Tibial nerve (tissue), 4 donors: ENCODE measurements at regions not wholly inside any gene's neighbourhood (a gene's known extent, or its start where the extent isn't known, plus 50 kb on each side); places are given as distances from the start of the nearest gene placed in this dataset.

Source experiments
- DNase-seq, 2 donors: peaks; one replicate each; pipeline ENCODE4 v3.0.0-alpha.2; 2019; ENCODE audit warnings: low spot score in 2 of 2
- H3K27ac ChIP-seq, 4 donors: fragments of 200-600 bp; sonication (generic) in 3 of 4; one replicate each; pipeline ENCODE4 v1.5.1; 2017 to 2019; ENCODE audit warnings: mild to moderate bottlenecking in 1 of 4
- H3K27me3 ChIP-seq, 2 donors: fragments of 200-600 bp; sonication (generic) in 1 of 2; one replicate each; pipeline versions ENCODE4 v1.5.1 to v1.6.0; 2017 to 2019
- H3K36me3 ChIP-seq, 3 donors: fragments of 200-600 bp; sonication (generic); one replicate each; pipeline ENCODE4 v1.5.1; 2018 to 2019
- H3K4me1 ChIP-seq, 4 donors: fragments of 200-600 bp; sonication (generic) in 3 of 4; one replicate each; pipeline ENCODE4 v1.5.1; 2017 to 2019
- H3K4me3 ChIP-seq, 4 donors: fragments of 200-600 bp; sonication (generic) in 3 of 4; one replicate each; pipeline ENCODE4 v1.5.1; 2017 to 2019; ENCODE audit warnings: mild to moderate bottlenecking in 1 of 4, moderate library complexity in 1 of 4
- H3K9me3 ChIP-seq, 4 donors: fragments of 200-600 bp; sonication (generic) in 3 of 4; one replicate each; pipeline ENCODE4 v1.5.1; 2017 to 2019
- EP300 ChIP-seq, 2 donors: sonication (generic); formaldehyde crosslinking; IDR thresholded peaks; one replicate each; pipeline ENCODE4 v1.6.1; 2017; ENCODE audit warnings: antibody characterized with exemption in 2 of 2, mild to moderate bottlenecking in 1 of 2
- POLR2A ChIP-seq, 2 donors: fragments of 450-650 bp; IDR thresholded peaks; one replicate each; pipeline ENCODE4 v1.6.1; 2017; ENCODE audit warnings: antibody characterized with exemption in 2 of 2, mild to moderate bottlenecking in 2 of 2, moderate library complexity in 2 of 2
- WGBS, 2 donors: methylation state at CpG; one replicate each; pipeline ENCODE4 v1.1.5; 2018; 5-methylcytosine and 5-hydroxymethylcytosine counted together
- TF ChIP-seq, protein P1 (sequence below), 5 experiments: fragments of 200-600 bp in 3 of 5; fragments of 450-650 bp in 2 of 5; sonication (generic) in 3 of 5; IDR thresholded peaks; one replicate each; pipeline ENCODE4 v1.5.1; 2016 to 2019; ENCODE audit warnings: antibody characterized with exemption in 5 of 5, mild to moderate bottlenecking in 3 of 5, moderate library complexity in 2 of 5

GRCh38 chr5:90301248-90301647, 108.3 kb downstream of the CETN3 start:
- no peak for DNase-seq
- Histone ChIP-seq H3K4me3 (no peak overlapping the region), H3K27me3 (no peaks in the 10 kb centered on the region), H3K9me3 (no peaks in the 10 kb centered on the region), H3K27ac (no peak overlapping the region), H3K36me3 (no peaks in the 10 kb centered on the region), H3K4me1 (no peaks in the 10 kb centered on the region)
- TF ChIP-seq POLR2A (IDR thresholded peaks at IDR 0.05) (no peak), EP300 (IDR thresholded peaks at IDR 0.05) (no peak)
- TF ChIP-seq, protein P1, sequence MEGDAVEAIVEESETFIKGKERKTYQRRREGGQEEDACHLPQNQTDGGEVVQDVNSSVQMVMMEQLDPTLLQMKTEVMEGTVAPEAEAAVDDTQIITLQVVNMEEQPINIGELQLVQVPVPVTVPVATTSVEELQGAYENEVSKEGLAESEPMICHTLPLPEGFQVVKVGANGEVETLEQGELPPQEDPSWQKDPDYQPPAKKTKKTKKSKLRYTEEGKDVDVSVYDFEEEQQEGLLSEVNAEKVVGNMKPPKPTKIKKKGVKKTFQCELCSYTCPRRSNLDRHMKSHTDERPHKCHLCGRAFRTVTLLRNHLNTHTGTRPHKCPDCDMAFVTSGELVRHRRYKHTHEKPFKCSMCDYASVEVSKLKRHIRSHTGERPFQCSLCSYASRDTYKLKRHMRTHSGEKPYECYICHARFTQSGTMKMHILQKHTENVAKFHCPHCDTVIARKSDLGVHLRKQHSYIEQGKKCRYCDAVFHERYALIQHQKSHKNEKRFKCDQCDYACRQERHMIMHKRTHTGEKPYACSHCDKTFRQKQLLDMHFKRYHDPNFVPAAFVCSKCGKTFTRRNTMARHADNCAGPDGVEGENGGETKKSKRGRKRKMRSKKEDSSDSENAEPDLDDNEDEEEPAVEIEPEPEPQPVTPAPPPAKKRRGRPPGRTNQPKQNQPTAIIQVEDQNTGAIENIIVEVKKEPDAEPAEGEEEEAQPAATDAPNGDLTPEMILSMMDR (IDR thresholded peaks at IDR 0.05): no peak
- 73 to 82% methylated on average over 2 of the region's 2 CpGs for WGBS, 2 donors

DNA sequence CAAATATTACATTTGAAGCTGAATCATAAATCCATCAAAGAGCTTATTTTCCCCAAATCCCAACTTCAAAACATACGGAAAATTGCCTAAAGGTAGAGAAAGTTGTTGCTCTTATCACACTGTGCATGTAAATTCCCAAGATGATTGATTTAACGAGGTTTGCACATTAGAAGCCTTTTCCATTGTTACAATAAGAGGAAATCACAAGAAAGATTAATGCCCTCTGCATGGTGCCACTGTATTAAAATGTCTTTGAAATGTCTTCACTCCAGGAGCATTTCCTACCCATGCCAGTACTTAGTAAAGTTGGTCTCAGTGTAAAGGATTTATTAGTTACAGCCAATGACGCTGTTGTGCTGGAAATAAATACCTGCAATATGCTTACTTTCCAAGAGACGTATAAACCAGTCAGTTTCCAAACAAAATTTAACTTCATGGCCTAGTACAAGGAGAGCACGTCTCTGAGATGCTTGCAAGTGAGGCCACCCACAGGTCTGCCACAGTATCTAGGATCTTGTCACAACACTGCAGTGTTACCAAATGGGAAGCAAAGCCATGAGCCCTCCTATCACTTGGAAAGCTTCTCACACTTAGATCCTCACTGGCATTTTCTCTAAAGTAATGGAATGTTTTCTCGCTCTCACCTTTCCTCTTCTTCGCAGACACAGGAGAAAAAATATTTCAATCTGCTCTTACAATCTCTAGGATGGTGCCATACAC, 112.4 kb downstream of the CETN3 start:
- H3K4me1 ChIP-seq: no peaks in the 10 kb centered on the region
- H3K27me3 ChIP-seq: no peaks in the 10 kb centered on the region
- H3K36me3 ChIP-seq: no peaks in the 10 kb centered on the region
- H3K4me3 ChIP-seq: no peak overlapping the region
- no peak for TF ChIP-seq POLR2A (IDR thresholded peaks at IDR 0.05)
- TF ChIP-seq, protein P1 (IDR thresholded peaks at IDR 0.05): no peak
- no peak for TF ChIP-seq EP300 (IDR thresholded peaks at IDR 0.05)
- no peak for DNase-seq
- H3K27ac ChIP-seq: no peak overlapping the region
- WGBS, 2 donors: 65 to 69% methylated on average over 7 of the region's 7 CpGs
- no peaks in the 10 kb centered on the region for H3K9me3 ChIP-seq

GRCh38 chr5:90294604-90295003, 115.0 kb downstream of the CETN3 start:
- Histone ChIP-seq H3K36me3 (no peaks in the 10 kb centered on the region), H3K4me3 (no peak overlapping the region), H3K27ac (no peak overlapping the region), H3K9me3 (no peaks in the 10 kb centered on the region), H3K4me1 (no peaks in the 10 kb centered on the region), H3K27me3 (no peaks in the 10 kb centered on the region)
- DNase-seq: no peak
- WGBS, 2 donors: 78 to 85% methylated on average over 5 of the region's 5 CpGs
- TF ChIP-seq EP300 (IDR thresholded peaks at IDR 0.05) (no peak), POLR2A (IDR thresholded peaks at IDR 0.05) (no peak)
- TF ChIP-seq, protein P1 (IDR thresholded peaks at IDR 0.05): no peak

- no peaks in the 10 kb centered on the region for H3K4me1 ChIP-seq
- no peaks in the 10 kb centered on the region for H3K9me3 ChIP-seq
- no peak for TF ChIP-seq EP300 (IDR thresholded peaks at IDR 0.05)
- no peak for TF ChIP-seq POLR2A (IDR thresholded peaks at IDR 0.05)
- TF ChIP-seq, protein P1 (IDR thresholded peaks at IDR 0.05): no peak
- H3K27ac ChIP-seq: no peak overlapping the region
- no peaks in the 10 kb centered on the region for H3K36me3 ChIP-seq
- no peak for DNase-seq
- no peak overlapping the region for H3K4me3 ChIP-seq
- H3K27me3 ChIP-seq: no peaks in the 10 kb centered on the region
- 85 to 90% methylated on average over 2 of the region's 2 CpGs for WGBS, 2 donors
Observed at GRCh38 chr5:90293931-90294330, 115.6 kb downstream of the CETN3 start.

- no peak for DNase-seq
- H3K27ac ChIP-seq: no peak overlapping the region
- WGBS, 2 donors: 60 to 66% methylated on average over 5 of the region's 5 CpGs
- H3K4me3 ChIP-seq: no peak overlapping the region
- no peaks in the 10 kb centered on the region for H3K4me1 ChIP-seq
- H3K9me3 ChIP-seq: no peaks in the 10 kb centered on the region
- no peak for TF ChIP-seq POLR2A (IDR thresholded peaks at IDR 0.05)
- TF ChIP-seq EP300 (IDR thresholded peaks at IDR 0.05): no peak
- TF ChIP-seq, protein P1 (IDR thresholded peaks at IDR 0.05): no peak
- H3K27me3 ChIP-seq: no peaks in the 10 kb centered on the region
- H3K36me3 ChIP-seq: no peaks in the 10 kb centered on the region
Observed at GRCh38 chr5:90290648-90291047, 118.9 kb downstream of the CETN3 start.
